Gastrocnemius medialis (tissue), 4 donors: ENCODE measurements at regions not wholly inside any gene's neighbourhood (a gene's known extent, or its start where the extent isn't known, plus 50 kb on each side); places are given as distances from the start of the nearest gene placed in this dataset.

Source experiments
- CTCF ChIP-seq, 5 experiments: fragments of 450-650 bp in 3 of 5; fragments of 200-600 bp in 2 of 5; sonication (generic) in 2 of 5; IDR thresholded peaks in 4 of 5; conservative IDR thresholded peaks in 1 of 5; 1 replicate in 4 of 5; 2 replicates in 1 of 5; pipeline ENCODE4 v1.5.1; 2016 to 2019; ENCODE audit warnings: antibody characterized with exemption in 5 of 5, mild to moderate bottlenecking in 3 of 5, moderate library complexity in 3 of 5
- POLR2A ChIP-seq, 2 donors: fragments of 450-650 bp; IDR thresholded peaks; one replicate each; pipeline ENCODE4 v1.6.1; 2017; ENCODE audit warnings: antibody characterized with exemption in 2 of 2, mild to moderate bottlenecking in 2 of 2, moderate library complexity in 2 of 2

- TF ChIP-seq CTCF (IDR thresholded peaks at IDR 0.05 in 4 of 5, conservative IDR thresholded peaks at IDR 0.05 in 1 of 5) (no peak), POLR2A (IDR thresholded peaks at IDR 0.05) (no peak)
Observed at GRCh38 chr3:24033818-24034217, 88.7 kb downstream of the NR1D2 start.
